Sigmoid colon (tissue), 3 donors: ENCODE measurements at regions not wholly inside any gene's neighbourhood (a gene's known extent, or its start where the extent isn't known, plus 50 kb on each side); places are given as distances from the start of the nearest gene placed in this dataset.

Source experiments
- POLR2A ChIP-seq, 2 donors: fragments of 450-650 bp; IDR thresholded peaks; one replicate each; pipeline ENCODE4 v1.6.1; 2016; ENCODE audit warnings: antibody characterized with exemption in 2 of 2, mild to moderate bottlenecking in 2 of 2, moderate library complexity in 2 of 2
- TF ChIP-seq, protein P1 (sequence below), 4 experiments: fragments of 450-650 bp in 3 of 4; fragments of 200-600 bp in 1 of 4; IDR thresholded peaks; one replicate each; pipeline ENCODE4 v1.5.1; 2016 to 2019; ENCODE audit warnings: antibody characterized with exemption in 4 of 4, mild to moderate bottlenecking in 3 of 4, moderate library complexity in 2 of 4

DNA sequence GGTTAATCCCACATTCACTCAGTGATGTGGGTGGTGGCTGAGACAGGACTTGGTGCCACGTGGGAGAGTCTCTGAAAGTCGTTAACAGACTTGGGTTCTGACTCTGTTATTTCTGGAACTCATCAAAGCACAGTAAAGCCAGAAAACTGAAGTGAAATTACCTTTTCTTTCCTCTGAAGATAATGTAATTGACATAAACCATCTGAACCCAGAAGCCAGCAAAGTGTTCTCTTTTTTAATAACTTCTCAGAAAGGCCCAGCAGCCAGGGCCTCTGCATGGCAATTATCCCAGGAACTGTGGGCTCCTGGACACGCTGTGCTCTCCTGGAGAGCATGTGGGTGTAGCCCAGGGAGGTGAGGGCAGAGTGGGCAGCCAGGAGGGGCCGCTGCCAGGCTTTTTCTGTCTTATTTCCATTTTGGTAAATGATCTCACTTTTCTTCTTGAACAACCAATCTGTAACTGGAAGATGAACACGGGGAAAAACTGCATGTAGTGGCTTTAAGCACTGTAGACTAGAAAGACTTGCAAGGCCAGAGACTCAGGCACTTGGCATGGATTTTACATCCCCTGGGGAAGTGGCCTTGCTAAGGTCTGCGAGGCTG, 444.1 kb upstream of the TMEM132C start:
- TF ChIP-seq, protein P1, sequence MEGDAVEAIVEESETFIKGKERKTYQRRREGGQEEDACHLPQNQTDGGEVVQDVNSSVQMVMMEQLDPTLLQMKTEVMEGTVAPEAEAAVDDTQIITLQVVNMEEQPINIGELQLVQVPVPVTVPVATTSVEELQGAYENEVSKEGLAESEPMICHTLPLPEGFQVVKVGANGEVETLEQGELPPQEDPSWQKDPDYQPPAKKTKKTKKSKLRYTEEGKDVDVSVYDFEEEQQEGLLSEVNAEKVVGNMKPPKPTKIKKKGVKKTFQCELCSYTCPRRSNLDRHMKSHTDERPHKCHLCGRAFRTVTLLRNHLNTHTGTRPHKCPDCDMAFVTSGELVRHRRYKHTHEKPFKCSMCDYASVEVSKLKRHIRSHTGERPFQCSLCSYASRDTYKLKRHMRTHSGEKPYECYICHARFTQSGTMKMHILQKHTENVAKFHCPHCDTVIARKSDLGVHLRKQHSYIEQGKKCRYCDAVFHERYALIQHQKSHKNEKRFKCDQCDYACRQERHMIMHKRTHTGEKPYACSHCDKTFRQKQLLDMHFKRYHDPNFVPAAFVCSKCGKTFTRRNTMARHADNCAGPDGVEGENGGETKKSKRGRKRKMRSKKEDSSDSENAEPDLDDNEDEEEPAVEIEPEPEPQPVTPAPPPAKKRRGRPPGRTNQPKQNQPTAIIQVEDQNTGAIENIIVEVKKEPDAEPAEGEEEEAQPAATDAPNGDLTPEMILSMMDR (IDR thresholded peaks at IDR 0.05): no peak
- TF ChIP-seq POLR2A (IDR thresholded peaks at IDR 0.05): no peak
